A673 (cell line): ENCODE measurements at regions not wholly inside any gene's neighbourhood (a gene's known extent, or its start where the extent isn't known, plus 50 kb on each side); places are given as distances from the start of the nearest gene placed in this dataset.

Experiments used
- BruUV-seq: library from RNA; stranded (reverse); fragments of 400-500 nt; replicated peaks from 2 replicates; lab custom pipeline; 2021; lab: Mats Ljungman, UMichigan
- CTCF ChIA-PET: fragments of 300-600 bp; sonication (Branson Sonifier 250); formaldehyde crosslinking; loops from one replicate; lab custom pipeline; 2022; ENCODE audit warnings: antibody characterized with exemption; lab: Charles Lee
- POLR2A ChIA-PET: fragments of 300-600 bp; sonication (Branson Sonifier 250); formaldehyde crosslinking; loops from one replicate; lab custom pipeline; 2022; ENCODE audit warnings: antibody characterized with exemption; ENCODE audit not compliant: low non-redundant PET; lab: Charles Lee
- DNase-seq: peaks from one replicate; pipeline ENCODE4 v3.0.0-alpha.2; 2015; ENCODE audit warnings: low spot score
- H3K27ac ChIP-seq: fragments of 200-600 bp; sonication (generic); 2 replicates; pipeline ENCODE4 v1.5.1; 2016; ENCODE audit warnings: mixed run types, low read depth, mild to moderate bottlenecking, mixed read lengths, antibody characterized with exemption, low read length; ENCODE audit not compliant: poor library complexity, severe bottlenecking
- H3K27me3 ChIP-seq: fragments of 200-600 bp; sonication (generic); replicated peaks from 2 replicates; pipeline ENCODE4 v1.6.1; 2017; ENCODE audit warnings: mixed run types, low read depth, mild to moderate bottlenecking, mixed read lengths, antibody characterized with exemption, low read length; ENCODE audit not compliant: insufficient read depth, poor library complexity
- H3K36me3 ChIP-seq: fragments of 200-600 bp; sonication (generic); 2 replicates; pipeline ENCODE4 v1.6.1; 2016; ENCODE audit warnings: mixed run types, mild to moderate bottlenecking, mixed read lengths, antibody characterized with exemption, low read length; ENCODE audit not compliant: insufficient read depth, poor library complexity, severe bottlenecking
- H3K4me1 ChIP-seq: fragments of 200-600 bp; sonication (generic); 2 replicates; pipeline ENCODE4 v1.6.1; 2017; ENCODE audit warnings: mixed run types, mild to moderate bottlenecking, mixed read lengths, antibody characterized with exemption, low read length; ENCODE audit not compliant: insufficient read depth, poor library complexity, severe bottlenecking
- H3K4me3 ChIP-seq: fragments of 200-600 bp; sonication (generic); 2 replicates; pipeline ENCODE4 v1.5.1; 2016; ENCODE audit warnings: low read depth, mixed run types, mild to moderate bottlenecking, mixed read lengths, low read length; ENCODE audit not compliant: poor library complexity, severe bottlenecking
- H3K9me3 ChIP-seq: fragments of 200-600 bp; sonication (generic); 2 replicates; pipeline ENCODE4 v1.6.1; 2016; ENCODE audit warnings: mixed run types, low read depth, mild to moderate bottlenecking, mixed read lengths, antibody characterized with exemption, low read length; ENCODE audit not compliant: poor library complexity, severe bottlenecking
- CTCF ChIP-seq: fragments of 300-800, 200-600 bp; sonication (generic); conservative IDR thresholded peaks from 2 replicates; pipeline ENCODE4 v1.5.1; 2017; ENCODE audit warnings: low read depth, mild to moderate bottlenecking, antibody characterized with exemption, low read length, moderate library complexity, mixed read lengths
- EZH2 ChIP-seq: fragments of 200-600 bp; sonication (generic); IDR thresholded peaks from 2 replicates; pipeline ENCODE4 v1.6.1; 2017; ENCODE audit warnings: borderline replicate concordance, low read depth, mild to moderate bottlenecking, mixed read lengths, antibody characterized with exemption, low read length; ENCODE audit not compliant: poor library complexity, severe bottlenecking
- intact Hi-C: fragments of 100-400 bp; cut with micrococcal nuclease; formaldehyde crosslinking; loops from one replicate; pipeline ENCODE4 v1.10.0; 2022; ENCODE audit not compliant: unreplicated experiment

- CTCF ChIA-PET: no interaction called here
- peaks cover 4% of the 10 kb centered on the region for H3K27me3 ChIP-seq
- intact Hi-C loops: no loop called here
- H3K4me1 ChIP-seq: peaks cover 7% of the 10 kb centered on the region
- no TSS peak for BruUV-seq
- no peak overlapping the region for H3K4me3 ChIP-seq
- H3K9me3 ChIP-seq: no peaks in the 10 kb centered on the region
- H3K36me3 ChIP-seq: no peaks in the 10 kb centered on the region
- TF ChIP-seq EZH2 (no peak), CTCF (no peak)
- DNase-seq: no peak
- POLR2A ChIA-PET: no interaction called here
- H3K27ac ChIP-seq: no peak overlapping the region
Measured at GRCh38 chr13:112179995-112180394, 113.0 kb downstream of the SOX1 start.

- no TSS peak for BruUV-seq
Measured at GRCh38 chr13:112181336-112182067, 114.6 kb downstream of the SOX1 start.

GRCh38 chr13:112182251-112182650 is 115.3 kb downstream of the SOX1 start:
- DNase-seq: no peak
- ChIA-PET CTCF (no interaction called here), POLR2A (no interaction called here)
- intact Hi-C loops: no loop called here
- no TSS peak for BruUV-seq
- H3K4me3 ChIP-seq: no peak overlapping the region
- no peaks in the 10 kb centered on the region for H3K9me3 ChIP-seq
- peaks cover 1% of the 10 kb centered on the region for H3K4me1 ChIP-seq
- no peaks in the 10 kb centered on the region for H3K36me3 ChIP-seq
- H3K27me3 ChIP-seq: peaks cover 4% of the 10 kb centered on the region
- TF ChIP-seq EZH2 (no peak), CTCF (no peak)
- no peak overlapping the region for H3K27ac ChIP-seq

More at GRCh38 chr13:112181336-112182067, 114.6 kb downstream of the SOX1 start:
- Histone ChIP-seq H3K27ac (no peak overlapping the region), H3K4me3 (no peak overlapping the region), H3K36me3 (no peaks in the 10 kb centered on the region), H3K9me3 (no peaks in the 10 kb centered on the region), H3K27me3 (peaks cover 4% of the 10 kb centered on the region), H3K4me1 (peaks cover 7% of the 10 kb centered on the region)
- CTCF ChIA-PET: no interaction called here
- intact Hi-C loops: no loop called here
- POLR2A ChIA-PET: no interaction called here
- TF ChIP-seq CTCF: no peak
- no peak for TF ChIP-seq EZH2
- DNase-seq: no peak
